Femur (tissue), 1 donor: ENCODE measurements at regions not wholly inside any gene's neighbourhood (a gene's known extent, or its start where the extent isn't known, plus 50 kb on each side); places are given as distances from the start of the nearest gene placed in this dataset.
"Not testable (repeated sequence)": the region's sequence is repeated elsewhere in the genome, so short reads cannot be mapped to it uniquely, and the experiment has no call there.

Experiments used
- DNase-seq: peaks from one replicate; pipeline ENCODE4 v3.0.0-alpha.2; 2017

DNA sequence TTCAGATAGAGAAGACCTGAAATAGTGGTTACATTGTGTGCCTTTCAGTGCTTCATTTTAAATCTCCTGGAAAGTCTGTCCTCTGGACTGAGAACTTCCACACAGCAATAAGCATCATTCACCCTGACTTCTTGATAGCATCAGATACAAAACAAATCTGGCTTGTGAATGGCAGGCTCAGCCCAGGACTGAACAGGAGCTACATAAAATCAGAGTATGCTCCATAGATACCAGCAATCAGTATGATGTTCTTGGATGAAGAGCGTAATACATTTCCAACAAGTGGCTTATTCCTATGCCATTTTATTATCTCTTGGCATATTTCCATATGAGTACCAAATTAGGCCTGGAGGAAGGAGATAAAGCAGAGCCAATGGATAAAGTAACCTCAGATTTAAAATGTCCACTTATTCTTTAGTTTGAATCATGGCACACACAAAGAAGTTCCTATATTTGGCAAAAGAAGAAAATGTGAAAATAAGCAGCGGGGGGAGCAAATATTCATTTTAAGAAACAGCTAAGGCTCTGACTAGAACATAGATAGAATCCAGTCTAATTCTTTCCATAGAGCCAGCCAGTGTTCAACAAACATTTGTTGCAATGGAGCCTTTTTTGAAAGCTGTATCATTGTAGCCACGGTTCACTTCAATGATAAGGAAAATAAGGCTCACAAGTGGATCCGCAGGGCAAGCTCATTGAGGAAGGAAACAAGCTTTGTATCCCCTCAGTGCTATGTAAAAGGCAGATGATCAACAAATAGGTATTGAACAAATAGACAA lies 230.8 kb upstream of the CHAC2 start:
- DNase-seq, result no peak

DNA sequence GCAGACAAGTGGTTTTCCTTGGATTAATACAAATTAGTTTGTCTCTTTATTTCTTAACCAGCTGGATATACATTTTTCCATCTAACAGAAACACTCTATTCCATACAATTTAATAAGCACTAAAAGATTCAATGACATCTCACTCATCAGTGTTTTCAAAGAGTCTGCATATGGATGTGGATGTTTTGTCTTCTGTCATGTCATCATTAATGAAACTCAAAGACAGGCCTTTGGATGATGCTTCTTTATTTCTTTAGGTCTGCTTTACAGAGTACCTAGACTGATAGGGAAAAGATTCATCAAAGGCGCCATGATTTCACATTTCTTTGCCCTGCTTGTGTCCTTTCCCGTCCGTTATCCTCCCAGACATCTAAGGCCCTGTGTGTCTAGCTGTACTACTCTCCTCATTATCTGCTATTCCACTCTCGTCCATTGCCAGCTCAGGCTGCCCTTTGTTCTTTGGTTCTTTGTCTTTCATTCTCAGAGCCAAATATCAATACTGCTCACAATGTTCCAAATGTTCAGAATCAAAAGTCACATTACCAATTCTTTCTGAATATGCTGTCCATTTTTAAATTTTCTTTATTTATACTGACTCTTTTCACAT lies 232.3 kb upstream of the CHAC2 start:
- DNase-seq, result no peak

DNA sequence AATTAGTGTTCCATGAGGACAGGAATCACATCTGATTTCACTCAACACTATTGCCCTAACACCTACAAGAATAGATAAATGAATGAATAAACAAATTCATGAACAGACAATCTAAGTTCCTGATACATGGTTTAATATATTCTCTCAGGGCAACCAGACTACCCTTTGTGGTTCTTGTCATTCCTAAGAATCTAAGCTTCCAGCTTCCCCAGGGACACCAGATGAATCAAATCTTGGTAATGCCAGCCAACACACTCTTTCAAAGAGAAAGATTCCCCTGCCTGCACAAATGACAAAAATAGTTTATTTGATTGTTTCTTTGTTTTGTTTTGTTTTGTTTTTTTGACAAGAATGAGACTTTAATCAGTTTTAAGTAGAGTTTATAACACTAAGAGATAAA lies 237.5 kb upstream of the CHAC2 start:
- no peak for DNase-seq

- no peak for DNase-seq
Measured at GRCh38 chr2:53527056-53527455, 240.5 kb upstream of the CHAC2 start.

- DNase-seq, result no peak
Measured at GRCh38 chr2:53519918-53520841, 247.4 kb upstream of the CHAC2 start.

DNA sequence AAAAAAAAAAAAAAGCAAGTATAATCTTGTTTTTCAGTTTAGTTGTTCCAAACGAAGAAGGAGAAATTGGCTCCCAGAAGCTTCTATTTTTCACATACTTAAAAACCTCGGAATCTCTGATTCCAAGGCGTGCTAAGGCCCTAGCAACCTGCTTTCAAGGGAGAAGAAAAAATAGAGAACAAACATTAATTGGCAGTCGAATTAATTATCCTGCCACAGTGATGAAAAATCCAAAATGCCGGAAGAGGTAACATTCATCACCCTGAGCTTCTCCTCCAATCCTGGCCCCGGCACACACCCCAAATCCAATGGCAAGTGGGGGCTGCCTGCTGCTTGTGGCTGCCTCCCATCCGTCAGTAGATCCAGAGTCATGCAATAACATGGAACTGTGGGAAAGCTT lies 250.2 kb upstream of the CHAC2 start:
- no peak for DNase-seq

DNA sequence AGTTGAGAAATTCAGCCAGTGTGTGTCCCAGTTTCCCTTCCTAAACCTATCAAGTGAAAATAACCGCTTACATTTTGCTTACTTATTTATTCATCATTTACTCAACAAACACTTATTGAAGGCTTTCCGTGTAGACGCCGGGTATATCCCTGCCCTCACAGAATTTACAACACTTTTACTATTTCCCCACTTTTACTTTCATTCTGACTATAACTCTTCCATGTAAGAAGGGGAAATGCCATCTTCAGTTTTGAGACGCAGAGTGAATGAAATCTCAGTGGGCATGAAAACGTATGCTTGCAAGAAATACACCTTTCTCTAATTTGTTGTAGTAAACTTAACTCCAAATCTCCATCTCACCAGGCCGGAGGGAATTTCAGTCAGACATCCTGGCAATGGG lies 251.0 kb upstream of the CHAC2 start:
- no peak for DNase-seq

DNA sequence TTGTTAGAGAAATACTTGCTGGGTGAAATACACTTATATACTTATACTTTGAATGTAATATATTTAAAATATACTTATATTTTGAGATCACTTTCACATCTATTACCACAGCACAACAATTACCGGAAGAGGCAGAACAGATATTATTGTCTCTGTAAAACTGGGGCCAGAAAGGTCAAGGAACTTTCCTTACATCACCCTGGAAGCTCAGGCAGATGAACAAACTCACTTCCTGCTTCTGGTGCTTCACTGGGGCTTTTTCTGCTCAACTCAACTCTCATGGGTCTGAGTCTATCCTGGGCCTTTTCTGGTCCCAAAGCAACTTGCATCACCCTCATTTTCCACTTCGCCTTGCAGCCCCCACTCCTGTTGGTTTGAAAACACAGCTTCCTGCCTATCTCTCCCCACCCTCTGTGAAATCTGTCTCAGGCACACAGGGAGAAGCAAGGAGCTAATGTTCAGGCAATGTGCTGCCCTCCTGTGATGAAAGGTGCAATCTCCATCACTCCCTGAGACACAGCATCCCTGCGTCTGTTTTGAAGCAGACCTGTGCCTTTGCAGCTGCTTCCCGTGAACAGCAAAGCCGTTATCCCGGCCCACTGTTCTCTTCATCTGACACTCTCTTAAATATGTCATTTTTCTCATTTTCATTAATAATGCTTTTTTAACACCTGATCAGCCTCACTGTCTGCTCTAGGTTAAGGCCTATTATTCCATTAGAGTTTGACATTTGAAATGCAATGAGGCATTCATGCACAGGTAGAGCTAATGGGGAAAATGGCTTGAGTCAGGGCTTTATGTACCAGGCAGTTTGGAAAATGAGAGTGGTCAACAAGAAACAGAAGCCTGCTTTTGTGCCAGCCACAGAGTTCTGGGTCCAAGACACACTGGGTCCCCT lies 251.9 kb upstream of the CHAC2 start:
- DNase-seq, result no peak

- no peak for DNase-seq
Measured at GRCh38 chr2:53513167-53513666, 254.4 kb upstream of the CHAC2 start.

GRCh38 chr2:53512071-53512826 lies 255.4 kb upstream of the CHAC2 start:
- DNase-seq, result no peak

- no peak for DNase-seq
Measured at GRCh38 chr2:53511549-53511948, 256.1 kb upstream of the CHAC2 start.

- no peak for DNase-seq
Measured at GRCh38 chr2:53510401-53510800, 257.2 kb upstream of the CHAC2 start.

- no peak for DNase-seq
Measured at GRCh38 chr2:53509831-53510388, 257.7 kb upstream of the CHAC2 start.

DNA sequence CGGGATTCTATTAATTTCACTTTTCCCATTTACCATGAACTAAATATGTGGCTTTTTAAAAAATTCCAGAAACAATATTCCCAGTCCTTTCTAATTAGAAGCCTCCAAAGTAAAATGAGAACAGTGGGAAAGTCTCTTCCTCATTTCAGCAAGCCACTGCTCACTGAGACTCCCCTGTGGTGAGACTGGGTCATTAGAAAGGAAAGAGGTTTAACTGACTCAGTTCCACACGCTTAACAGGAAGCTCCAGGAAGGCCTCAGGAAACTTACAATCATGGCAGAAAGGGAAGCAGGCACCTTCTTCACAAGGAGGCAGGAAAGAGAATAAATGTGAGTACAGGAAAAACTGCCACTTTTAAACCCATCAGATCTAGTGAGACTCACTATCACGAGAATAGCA lies 258.9 kb upstream of the CHAC2 start:
- DNase-seq, result no peak

- not testable (repeated sequence) for DNase-seq
Measured at GRCh38 chr2:53507070-53507469, 260.5 kb upstream of the CHAC2 start.

GRCh38 chr2:53505826-53506225 lies 261.8 kb upstream of the CHAC2 start:
- no peak for DNase-seq

DNA sequence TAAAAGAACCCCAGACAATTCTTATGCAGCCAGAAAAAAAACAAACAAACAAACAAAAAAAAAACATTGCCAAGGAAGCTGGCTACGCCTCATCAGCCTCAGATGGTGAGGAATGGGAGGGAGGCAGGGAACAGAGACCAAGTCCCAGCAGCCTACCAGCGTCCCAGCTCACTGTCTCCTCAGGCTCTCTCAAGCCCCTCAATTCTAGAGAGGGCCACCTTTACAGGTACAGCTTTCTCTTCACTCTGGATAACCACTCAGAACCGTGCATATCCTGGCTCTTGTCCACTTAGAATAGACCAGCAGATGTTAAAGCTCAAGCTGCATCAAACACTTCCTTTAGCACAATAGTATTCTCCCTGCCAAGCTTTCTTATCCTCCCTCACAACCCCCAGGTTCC lies 263.1 kb upstream of the CHAC2 start:
- no peak for DNase-seq

- no peak for DNase-seq
Measured at GRCh38 chr2:53500181-53500580, 267.4 kb upstream of the CHAC2 start.

DNA sequence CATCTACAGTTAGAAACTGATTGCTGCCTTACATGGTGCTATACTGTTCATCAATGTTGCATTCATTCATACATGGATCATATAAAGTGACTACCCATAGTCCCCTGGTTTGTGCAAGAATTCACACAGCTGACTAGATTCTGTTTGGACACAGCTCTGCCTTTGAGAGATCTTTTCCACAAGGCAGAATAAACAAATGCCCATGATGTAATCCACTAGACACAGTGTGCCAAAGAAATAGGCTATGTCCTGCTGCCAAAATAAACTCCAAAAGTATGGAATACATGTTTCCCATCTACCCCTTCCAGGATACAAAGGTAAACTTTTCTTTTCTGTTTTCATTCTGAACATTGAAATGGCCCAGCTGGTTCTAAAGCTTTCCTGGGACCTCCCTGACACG lies 269.4 kb upstream of the CHAC2 start:
- DNase-seq, result no peak

- no peak for DNase-seq
Measured at GRCh38 chr2:53497020-53497419, 270.6 kb upstream of the CHAC2 start.

- DNase-seq, result no peak
Measured at GRCh38 chr2:53493210-53493609, 274.4 kb upstream of the CHAC2 start.
